Nucleus accumbens (tissue), 56 donors: ENCODE measurements at regions not wholly inside any gene's neighbourhood (a gene's known extent, or its start where the extent isn't known, plus 50 kb on each side); places are given as distances from the start of the nearest gene placed in this dataset.
"Not testable (repeated sequence)": the region's sequence is repeated elsewhere in the genome, so short reads cannot be mapped to it uniquely, and the experiment has no call there.

Experiments used
- DNase-seq, 56 donors: peaks; one replicate each; lab custom pipeline; 2025; lab: John Stamatoyannopoulos, UW

- DNase-seq: no peak
Measured at GRCh38 chr4:120218981-120219380, 152.3 kb upstream of the MAD2L1 start.

GRCh38 chr4:120215350-120215749, 148.7 kb upstream of the MAD2L1 start:
- no peak for DNase-seq

- DNase-seq: no peak
Measured at GRCh38 chr4:120211408-120212015, 144.9 kb upstream of the MAD2L1 start.

GRCh38 chr4:120209706-120210105, 143.1 kb upstream of the MAD2L1 start:
- no peak for DNase-seq

GRCh38 chr4:120207021-120207420, 140.4 kb upstream of the MAD2L1 start:
- no peak for DNase-seq

- DNase-seq: no peak
Measured at GRCh38 chr4:120202222-120202621, 135.6 kb upstream of the MAD2L1 start.

- not testable (repeated sequence) for DNase-seq
Measured at GRCh38 chr4:120200573-120201110, 134.0 kb upstream of the MAD2L1 start.

GRCh38 chr4:120198411-120198810, 131.8 kb upstream of the MAD2L1 start:
- no peak for DNase-seq

GRCh38 chr4:120177603-120178002, 111.0 kb upstream of the MAD2L1 start:
- no peak for DNase-seq

GRCh38 chr4:120175272-120175671, 108.6 kb upstream of the MAD2L1 start:
- DNase-seq: no peak

GRCh38 chr4:120163895-120164294, 97.2 kb upstream of the MAD2L1 start:
- DNase-seq: no peak

GRCh38 chr4:120158841-120159463, 92.3 kb upstream of the MAD2L1 start:
- DNase-seq: no peak

GRCh38 chr4:120158046-120158445, 91.4 kb upstream of the MAD2L1 start:
- DNase-seq: no peak

GRCh38 chr4:120156120-120156718, 89.6 kb upstream of the MAD2L1 start:
- DNase-seq: peak in 5 of 56 donors; percentile 0 to 14 (median 5)

GRCh38 chr4:120155287-120155686, 88.6 kb upstream of the MAD2L1 start:
- DNase-seq: no peak

- no peak for DNase-seq
Measured at GRCh38 chr4:120144634-120145033, 78.0 kb upstream of the MAD2L1 start.

- no peak for DNase-seq
Measured at GRCh38 chr4:120144041-120144440, 77.4 kb upstream of the MAD2L1 start.

- no peak for DNase-seq
Measured at GRCh38 chr4:120139392-120139791, 72.7 kb upstream of the MAD2L1 start.

- DNase-seq: no peak
Measured at GRCh38 chr4:120132935-120133334, 66.3 kb upstream of the MAD2L1 start.

GRCh38 chr4:120130786-120131185, 64.1 kb upstream of the MAD2L1 start:
- no peak for DNase-seq
